B cell (primary cell): ENCODE measurements at regions not wholly inside any gene's neighbourhood (a gene's known extent, or its start where the extent isn't known, plus 50 kb on each side); places are given as distances from the start of the nearest gene placed in this dataset.

ENCODE experiments used
- ATAC-seq: fragments of 200-7000 bp; cut with Tn5 transposase; one replicate; pipeline ENCODE4 v1.10.0; 2021; ENCODE audit warnings: low read depth, mild to moderate bottlenecking, moderate number of reproducible peaks, moderate library complexity
- CTCF ChIA-PET: fragments of 350-600 bp; sonication (Branson Sonifier 250); formaldehyde crosslinking; loops from one replicate; lab custom pipeline; 2021; ENCODE audit warnings: antibody characterized with exemption, inconsistent platforms; lab: Charles Lee
- POLR2A ChIA-PET: fragments of 350-600 bp; sonication (Branson Sonifier 250); formaldehyde crosslinking; loops from one replicate; lab custom pipeline; 2021; ENCODE audit warnings: antibody characterized with exemption; lab: Charles Lee
- DNase-seq: peaks from one replicate; pipeline ENCODE4 v3.0.0; 2013
- H2AFZ ChIP-seq: 2 replicates; pipeline ENCODE4 v1.6.1; 2012; ENCODE audit warnings: mild to moderate bottlenecking, low read depth, low read length; ENCODE audit not compliant: insufficient read depth, poor library complexity, severe bottlenecking
- H3K27ac ChIP-seq, 2 donors: 1 replicate in 1 of 2; 2 replicates in 1 of 2; pipeline ENCODE4 v1.5.1; 2012 to 2013; ENCODE audit warnings: low read length in 2 of 2, mild to moderate bottlenecking in 2 of 2, moderate library complexity in 1 of 2
- H3K27me3 ChIP-seq, 4 experiments: fragments of 200-600 bp in 1 of 4; sonication (generic) in 1 of 4; replicated peaks in 1 of 4; 1 replicate in 2 of 4; 2 replicates in 2 of 4; pipeline versions ENCODE4 v1.6.1 to v1.7.0; 2013 to 2016; ENCODE audit warnings: low read length in 3 of 4, mild to moderate bottlenecking in 2 of 4, mixed read lengths in 1 of 4, moderate library complexity in 1 of 4; ENCODE audit not compliant: insufficient read depth in 4 of 4, control insufficient read depth in 3 of 4; ENCODE audit errors: control extremely low read depth in 1 of 4
- H3K36me3 ChIP-seq, 2 experiments: replicated peaks in 1 of 2; 1 replicate in 1 of 2; 2 replicates in 1 of 2; pipeline versions ENCODE4 v1.6.1 to v1.7.1; 2013; ENCODE audit warnings: low read length in 1 of 2; ENCODE audit not compliant: insufficient read depth in 2 of 2, control insufficient read depth in 1 of 2; ENCODE audit errors: control extremely low read depth in 1 of 2, extremely low read depth in 1 of 2
- H3K4me1 ChIP-seq, 2 donors: fragments of 200-600 bp in 1 of 2; sonication (generic) in 1 of 2; 1 replicate in 1 of 2; 2 replicates in 1 of 2; pipeline versions ENCODE4 v1.5.1 to v1.6.1; 2013 to 2017; ENCODE audit warnings: low read length in 2 of 2; ENCODE audit not compliant: control insufficient read depth in 2 of 2, insufficient read depth in 2 of 2
- H3K4me2 ChIP-seq: replicated peaks from 2 replicates; pipeline ENCODE3; 2012; ENCODE audit warnings: mild to moderate bottlenecking, low read depth, low read length; ENCODE audit not compliant: poor library complexity, severe bottlenecking
- H3K4me3 ChIP-seq, 5 experiments: fragments of 200-600 bp in 1 of 5; sonication (generic) in 1 of 5; 1 replicate in 3 of 5; 2 replicates in 2 of 5; pipeline versions ENCODE4 v1.5.1 to v1.7.0; 2011 to 2016; ENCODE audit warnings: low read length in 4 of 5, mild to moderate bottlenecking in 4 of 5, low read depth in 2 of 5, control low read depth in 1 of 5, moderate library complexity in 1 of 5; ENCODE audit not compliant: insufficient read depth in 1 of 5; ENCODE audit errors: control extremely low read depth in 1 of 5, extremely low read depth in 1 of 5
- H3K79me2 ChIP-seq: fragments of 200-600 bp; sonication (generic); one replicate; pipeline ENCODE4 v1.6.0; 2016; ENCODE audit warnings: low read length; ENCODE audit not compliant: control insufficient read depth, insufficient read depth
- H3K9ac ChIP-seq: fragments of 200-600 bp; sonication (generic); 2 replicates; pipeline ENCODE4 v1.6.1; 2017; ENCODE audit warnings: mild to moderate bottlenecking, low read length, moderate library complexity
- H3K9me3 ChIP-seq, 3 donors: one replicate each; pipeline versions ENCODE4 v1.6.1 to v1.7.1; 2013; ENCODE audit warnings: low read length in 2 of 3; ENCODE audit not compliant: control insufficient read depth in 2 of 3, insufficient read depth in 1 of 3; ENCODE audit errors: control extremely low read depth in 1 of 3
- H4K20me1 ChIP-seq: 2 replicates; pipeline ENCODE4 v1.6.0; 2012; ENCODE audit warnings: mild to moderate bottlenecking, low read length; ENCODE audit not compliant: insufficient read depth, control insufficient read depth, poor library complexity, severe bottlenecking
- H3K27ac Mint-ChIP-seq: one replicate; pipeline ENCODE4 v1.8.0; 2021; ENCODE audit warnings: mixed read lengths
- H3K27me3 Mint-ChIP-seq: one replicate; pipeline ENCODE4 v1.8.0; 2021; ENCODE audit warnings: mixed read lengths
- H3K4me1 Mint-ChIP-seq: one replicate; pipeline ENCODE4 v1.8.0; 2021; ENCODE audit warnings: mixed read lengths
- H3K4me3 Mint-ChIP-seq: one replicate; pipeline ENCODE4 v1.8.0; 2021; ENCODE audit warnings: mixed read lengths
- H3K9me3 Mint-ChIP-seq: one replicate; pipeline ENCODE4 v1.8.0; 2022; ENCODE audit warnings: mixed read lengths; ENCODE audit not compliant: insufficient read depth
- CTCF ChIP-seq: fragments of 200-600 bp; IDR thresholded peaks from one replicate; pipeline ENCODE4 v1.8.0; 2022; ENCODE audit warnings: antibody characterized with exemption, mild to moderate bottlenecking
- EZH2 ChIP-seq: IDR thresholded peaks from 2 replicates; pipeline ENCODE4 v1.6.1; 2012; ENCODE audit warnings: borderline replicate concordance, low read depth, mild to moderate bottlenecking, moderate library complexity, low read length; ENCODE audit not compliant: insufficient read depth, poor library complexity, severe bottlenecking
- WGBS: methylation state at CpG from one replicate; pipeline ENCODE4 v1.1.5; 2013; ENCODE audit warnings: missing lambda C conversion rate; ENCODE audit not compliant: insufficient coverage; 5-methylcytosine and 5-hydroxymethylcytosine counted together
- intact Hi-C: fragments of 100-400 bp; cut with micrococcal nuclease; formaldehyde crosslinking; loops from one replicate; pipeline ENCODE4 v1.10.0; 2022

- H3K27ac Mint-ChIP-seq: no peak overlapping the region
- no peaks in the 10 kb centered on the region for H3K9me3 Mint-ChIP-seq
- WGBS: 94% methylated on average over 2 of the region's 3 CpGs
- Histone ChIP-seq H3K4me3 (no peak overlapping the region), H3K27me3 (no peaks in the 10 kb centered on the region), H4K20me1 (no peaks in the 10 kb centered on the region), H3K4me2 (no peak overlapping the region), H3K79me2 (no peaks in the 10 kb centered on the region), H3K9ac (no peak overlapping the region), H3K9me3 (no peaks in the 10 kb centered on the region), H3K36me3 (no peaks in the 10 kb centered on the region), H2AFZ (no peak overlapping the region), H3K4me1 (no peaks in the 10 kb centered on the region), H3K27ac (no peak overlapping the region)
- H3K4me1 Mint-ChIP-seq: no peaks in the 10 kb centered on the region
- no peak overlapping the region for H3K4me3 Mint-ChIP-seq
- DNase-seq: no peak
- intact Hi-C loops: no loop called here
- CTCF ChIA-PET: no interaction called here
- POLR2A ChIA-PET: no interaction called here
- TF ChIP-seq CTCF (no peak), EZH2 (no peak)
- ATAC-seq: no peak
- H3K27me3 Mint-ChIP-seq: peaks cover 20% of the 10 kb centered on the region
These were observed 79.0 kb upstream of the USP25 start for GRCh38 chr21:15650735-15651134.

GRCh38 chr21:15651172-15651571 is 78.6 kb upstream of the USP25 start:
- POLR2A ChIA-PET: no interaction called here

More at GRCh38 chr21:15651172-15651571, 78.6 kb upstream of the USP25 start:
- Histone ChIP-seq H3K27ac (no peak overlapping the region), H3K4me1 (no peaks in the 10 kb centered on the region), H2AFZ (no peak overlapping the region), H3K79me2 (no peaks in the 10 kb centered on the region), H4K20me1 (no peaks in the 10 kb centered on the region), H3K9ac (no peak overlapping the region), H3K4me2 (no peak overlapping the region), H3K36me3 (no peaks in the 10 kb centered on the region), H3K4me3 (no peak overlapping the region), H3K9me3 (no peaks in the 10 kb centered on the region), H3K27me3 (no peaks in the 10 kb centered on the region)
- CTCF ChIA-PET: no interaction called here
- Mint-ChIP-seq H3K27ac (no peak overlapping the region), H3K4me1 (no peaks in the 10 kb centered on the region), H3K4me3 (no peak overlapping the region), H3K9me3 (no peaks in the 10 kb centered on the region), H3K27me3 (peaks cover 20% of the 10 kb centered on the region)
- WGBS: 0% methylated on average over 1 of the region's 3 CpGs
- TF ChIP-seq CTCF (no peak), EZH2 (no peak)
- intact Hi-C loops: no loop called here
- ATAC-seq: no peak
- DNase-seq: no peak
